ENCODE measurements at regions not wholly inside any gene's neighbourhood (a gene's known extent, or its start where the extent isn't known, plus 50 kb on each side); places are given as distances from the start of the nearest gene placed in this dataset.

- TF ChIP-seq CTCF (IDR thresholded peaks at IDR 0.05; ENCODE audit: extremely low read depth in 1 of 2, insufficient read depth in 1 of 2, low read depth in 1 of 2, low read length in 2 of 2), result no peak
- no peak for TF ChIP-seq POLR2A (IDR thresholded peaks at IDR 0.05; ENCODE audit: low read depth, low read length)
- no peak for TF ChIP-seq MAX (IDR thresholded peaks at IDR 0.05; ENCODE audit: insufficient read depth, insufficient read length)
- TF ChIP-seq EZH2 (IDR thresholded peaks at IDR 0.05; ENCODE audit: borderline replicate concordance, low read depth, low read length, severe bottlenecking), result no peak
- TF ChIP-seq FOS (IDR thresholded peaks at IDR 0.05; ENCODE audit: borderline replicate concordance, insufficient read depth, low read length), result no peak
Observed at GRCh38 chr20:4635781-4636180, 50.5 kb upstream of the PRNP start.
